ENCODE measurements at regions not wholly inside any gene's neighbourhood (a gene's known extent, or its start where the extent isn't known, plus 50 kb on each side); places are given as distances from the start of the nearest gene placed in this dataset.

DNA sequence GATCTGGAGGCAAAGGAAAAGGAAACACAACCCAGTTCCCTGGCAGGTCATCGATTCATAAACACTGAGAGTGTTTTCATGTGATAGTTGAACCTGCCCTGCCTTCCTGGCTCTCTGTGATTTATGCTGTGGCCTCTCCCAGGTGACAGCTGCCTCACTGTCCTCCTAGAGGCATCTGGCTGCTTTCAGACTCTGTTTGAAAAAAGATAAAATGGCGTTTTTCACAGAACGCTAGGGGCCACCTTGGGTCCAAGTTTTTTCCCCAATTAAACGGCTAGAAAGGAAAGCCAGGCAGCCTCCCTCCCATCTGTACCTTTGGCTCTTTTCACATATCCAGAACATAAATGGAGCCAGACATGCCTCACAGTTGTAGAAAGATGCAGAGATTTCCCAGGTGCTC, 252.6 kb upstream of the CCDC196 start:
- H4K8ac ChIP-seq (ENCODE audit: low read depth, low read length), result no peak overlapping the region
- H3K9ac ChIP-seq (ENCODE audit: low read length), result no peak overlapping the region
- H2BK120ac ChIP-seq (ENCODE audit: low read depth, low read length), result no peak overlapping the region
- H2BK15ac ChIP-seq (replicated peaks; ENCODE audit: low read depth), result no peak overlapping the region
- no peak overlapping the region for H2BK5ac ChIP-seq (ENCODE audit: low read length)
- DNase-seq, result no peak
- no peak overlapping the region for H3K4me3 ChIP-seq (ENCODE audit: low read length)
- H3K27ac ChIP-seq (ENCODE audit: low read depth, low read length), result no peak overlapping the region
- H3K4ac ChIP-seq (ENCODE audit: low read depth, low read length), result no peak overlapping the region
- WGBS (ENCODE audit: extremely low coverage, insufficient coverage, low lambda C conversion rate), result no CpG with 5 or more reads among the region's 4 CpGs
- no peaks in the 10 kb centered on the region for H3K36me3 ChIP-seq (ENCODE audit: control insufficient read depth, insufficient read depth, low read length)
- no peak overlapping the region for H3K4me2 ChIP-seq (ENCODE audit: low read length)
- H2AK5ac ChIP-seq (ENCODE audit: low read length), result no peak overlapping the region
- H4K5ac ChIP-seq (ENCODE audit: low read length), result no peak overlapping the region
- no peaks in the 10 kb centered on the region for H3K4me1 ChIP-seq (ENCODE audit: control insufficient read depth, low read depth, low read length)
- no peak overlapping the region for H3K56ac ChIP-seq (ENCODE audit: low read length)
- no peak overlapping the region for H3K18ac ChIP-seq (ENCODE audit: low read length)
- no peak overlapping the region for H3K23ac ChIP-seq (ENCODE audit: low read length)
- no peaks in the 10 kb centered on the region for H3K79me1 ChIP-seq (ENCODE audit: low read length)
- H3K27me3 ChIP-seq (ENCODE audit: insufficient read depth, low read length, poor library complexity), result no peaks in the 10 kb centered on the region
- no peaks in the 10 kb centered on the region for H3K79me2 ChIP-seq (ENCODE audit: control insufficient read depth, insufficient read depth, low read length)

- no CpG with 5 or more reads among the region's 2 CpGs for WGBS (ENCODE audit: extremely low coverage, insufficient coverage, low lambda C conversion rate)
- H3K9ac ChIP-seq (ENCODE audit: low read length), result no peak overlapping the region
- peak; percentile 69 for DNase-seq
- H3K36me3 ChIP-seq (ENCODE audit: control insufficient read depth, insufficient read depth, low read length), result no peaks in the 10 kb centered on the region
- no peak overlapping the region for H2AK5ac ChIP-seq (ENCODE audit: low read length)
- H2BK5ac ChIP-seq (ENCODE audit: low read length), result no peak overlapping the region
- H3K23ac ChIP-seq (ENCODE audit: low read length), result no peak overlapping the region
- no peak overlapping the region for H3K4ac ChIP-seq (ENCODE audit: low read depth, low read length)
- no peak overlapping the region for H3K27ac ChIP-seq (ENCODE audit: low read depth, low read length)
- no peaks in the 10 kb centered on the region for H3K4me1 ChIP-seq (ENCODE audit: control insufficient read depth, low read depth, low read length)
- no peak overlapping the region for H2BK120ac ChIP-seq (ENCODE audit: low read depth, low read length)
- H3K56ac ChIP-seq (ENCODE audit: low read length), result no peak overlapping the region
- no peaks in the 10 kb centered on the region for H3K79me1 ChIP-seq (ENCODE audit: low read length)
- H3K27me3 ChIP-seq (ENCODE audit: insufficient read depth, low read length, poor library complexity), result no peaks in the 10 kb centered on the region
- H3K79me2 ChIP-seq (ENCODE audit: control insufficient read depth, insufficient read depth, low read length), result no peaks in the 10 kb centered on the region
- H2BK15ac ChIP-seq (replicated peaks; ENCODE audit: low read depth), result no peak overlapping the region
- no peak overlapping the region for H3K4me3 ChIP-seq (ENCODE audit: low read length)
- no peak overlapping the region for H3K4me2 ChIP-seq (ENCODE audit: low read length)
- no peak overlapping the region for H4K8ac ChIP-seq (ENCODE audit: low read depth, low read length)
- no peak overlapping the region for H3K18ac ChIP-seq (ENCODE audit: low read length)
- no peak overlapping the region for H4K5ac ChIP-seq (ENCODE audit: low read length)
These were observed 251.8 kb upstream of the CCDC196 start for GRCh38 chr14:66234411-66234810.

- Histone ChIP-seq H3K56ac (ENCODE audit: low read length) (no peak overlapping the region), H2BK5ac (ENCODE audit: low read length) (no peak overlapping the region), H3K9ac (ENCODE audit: low read length) (no peak overlapping the region), H4K8ac (ENCODE audit: low read depth, low read length) (no peak overlapping the region), H3K36me3 (ENCODE audit: control insufficient read depth, insufficient read depth, low read length) (no peaks in the 10 kb centered on the region), H3K79me1 (ENCODE audit: low read length) (no peaks in the 10 kb centered on the region), H3K4me1 (ENCODE audit: control insufficient read depth, low read depth, low read length) (no peaks in the 10 kb centered on the region), H4K5ac (ENCODE audit: low read length) (no peak overlapping the region), H3K79me2 (ENCODE audit: control insufficient read depth, insufficient read depth, low read length) (no peaks in the 10 kb centered on the region), H3K27ac (ENCODE audit: low read depth, low read length) (no peak overlapping the region), H2BK120ac (ENCODE audit: low read depth, low read length) (no peak overlapping the region), H2BK15ac (replicated peaks; ENCODE audit: low read depth) (no peak overlapping the region), H3K23ac (ENCODE audit: low read length) (no peak overlapping the region), H2AK5ac (ENCODE audit: low read length) (no peak overlapping the region), H3K4ac (ENCODE audit: low read depth, low read length) (no peak overlapping the region), H3K18ac (ENCODE audit: low read length) (no peak overlapping the region), H3K4me3 (ENCODE audit: low read length) (no peak overlapping the region), H3K27me3 (ENCODE audit: insufficient read depth, low read length, poor library complexity) (no peaks in the 10 kb centered on the region), H3K4me2 (ENCODE audit: low read length) (no peak overlapping the region)
- no CpG with 5 or more reads among the region's 4 CpGs for WGBS (ENCODE audit: extremely low coverage, insufficient coverage, low lambda C conversion rate)
- peak; percentile 60 for DNase-seq
These were observed 248.4 kb upstream of the CCDC196 start for GRCh38 chr14:66237741-66238140.

GRCh38 chr14:66238969-66239368, 247.2 kb upstream of the CCDC196 start:
- H3K27me3 ChIP-seq (ENCODE audit: insufficient read depth, low read length, poor library complexity), result no peaks in the 10 kb centered on the region
- H2BK5ac ChIP-seq (ENCODE audit: low read length), result no peak overlapping the region
- no peak overlapping the region for H4K5ac ChIP-seq (ENCODE audit: low read length)
- H3K18ac ChIP-seq (ENCODE audit: low read length), result no peak overlapping the region
- no peak overlapping the region for H3K23ac ChIP-seq (ENCODE audit: low read length)
- no peak overlapping the region for H3K9ac ChIP-seq (ENCODE audit: low read length)
- H3K4ac ChIP-seq (ENCODE audit: low read depth, low read length), result no peak overlapping the region
- H3K4me2 ChIP-seq (ENCODE audit: low read length), result no peak overlapping the region
- H3K4me1 ChIP-seq (ENCODE audit: control insufficient read depth, low read depth, low read length), result no peaks in the 10 kb centered on the region
- H3K36me3 ChIP-seq (ENCODE audit: control insufficient read depth, insufficient read depth, low read length), result no peaks in the 10 kb centered on the region
- no peaks in the 10 kb centered on the region for H3K79me2 ChIP-seq (ENCODE audit: control insufficient read depth, insufficient read depth, low read length)
- H2BK120ac ChIP-seq (ENCODE audit: low read depth, low read length), result no peak overlapping the region
- H4K8ac ChIP-seq (ENCODE audit: low read depth, low read length), result no peak overlapping the region
- no peak overlapping the region for H3K27ac ChIP-seq (ENCODE audit: low read depth, low read length)
- no peak for DNase-seq
- no CpG with 5 or more reads among the region's 1 CpG for WGBS (ENCODE audit: extremely low coverage, insufficient coverage, low lambda C conversion rate)
- no peak overlapping the region for H3K56ac ChIP-seq (ENCODE audit: low read length)
- no peak overlapping the region for H2BK15ac ChIP-seq (replicated peaks; ENCODE audit: low read depth)
- no peak overlapping the region for H2AK5ac ChIP-seq (ENCODE audit: low read length)
- no peaks in the 10 kb centered on the region for H3K79me1 ChIP-seq (ENCODE audit: low read length)
- no peak overlapping the region for H3K4me3 ChIP-seq (ENCODE audit: low read length)

- no peaks in the 10 kb centered on the region for H3K36me3 ChIP-seq (ENCODE audit: control insufficient read depth, insufficient read depth, low read length)
- 100% methylated on average over 2 of the region's 4 CpGs for WGBS (ENCODE audit: extremely low coverage, insufficient coverage, low lambda C conversion rate)
- no peak overlapping the region for H4K8ac ChIP-seq (ENCODE audit: low read depth, low read length)
- H4K5ac ChIP-seq (ENCODE audit: low read length), result no peak overlapping the region
- H3K4me3 ChIP-seq (ENCODE audit: low read length), result no peak overlapping the region
- H2BK5ac ChIP-seq (ENCODE audit: low read length), result no peak overlapping the region
- H3K4me2 ChIP-seq (ENCODE audit: low read length), result no peak overlapping the region
- H2BK120ac ChIP-seq (ENCODE audit: low read depth, low read length), result no peak overlapping the region
- no peaks in the 10 kb centered on the region for H3K79me2 ChIP-seq (ENCODE audit: control insufficient read depth, insufficient read depth, low read length)
- H3K18ac ChIP-seq (ENCODE audit: low read length), result no peak overlapping the region
- H3K56ac ChIP-seq (ENCODE audit: low read length), result no peak overlapping the region
- H3K27me3 ChIP-seq (ENCODE audit: insufficient read depth, low read length, poor library complexity), result no peaks in the 10 kb centered on the region
- H3K79me1 ChIP-seq (ENCODE audit: low read length), result no peaks in the 10 kb centered on the region
- no peak overlapping the region for H2AK5ac ChIP-seq (ENCODE audit: low read length)
- H3K4me1 ChIP-seq (ENCODE audit: control insufficient read depth, low read depth, low read length), result no peaks in the 10 kb centered on the region
- DNase-seq, result no peak
- H3K9ac ChIP-seq (ENCODE audit: low read length), result no peak overlapping the region
- no peak overlapping the region for H3K23ac ChIP-seq (ENCODE audit: low read length)
- H2BK15ac ChIP-seq (replicated peaks; ENCODE audit: low read depth), result no peak overlapping the region
- H3K27ac ChIP-seq (ENCODE audit: low read depth, low read length), result no peak overlapping the region
- no peak overlapping the region for H3K4ac ChIP-seq (ENCODE audit: low read depth, low read length)
These were observed 246.6 kb upstream of the CCDC196 start for GRCh38 chr14:66239589-66239988.

DNA sequence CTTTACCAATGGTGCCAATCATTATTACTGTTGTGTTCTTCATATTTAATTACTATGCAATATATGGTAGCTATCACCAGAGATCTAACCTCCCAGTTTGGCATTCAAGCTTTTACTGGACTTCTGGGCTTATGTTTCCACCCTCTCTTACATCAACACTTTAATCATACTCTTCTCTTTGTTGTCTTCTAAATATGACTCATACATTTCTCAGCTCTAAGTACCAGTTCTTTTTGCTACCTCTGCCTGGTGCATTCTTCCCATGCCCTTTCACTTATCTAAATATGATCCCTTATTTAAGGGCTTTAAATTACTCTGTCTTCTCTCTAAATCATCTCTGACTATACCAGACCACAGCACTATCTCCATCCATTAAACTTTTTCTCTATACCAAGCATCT, 246.1 kb upstream of the CCDC196 start:
- Histone ChIP-seq H3K27ac (ENCODE audit: low read depth, low read length) (no peak overlapping the region), H3K4me2 (ENCODE audit: low read length) (no peak overlapping the region), H3K27me3 (ENCODE audit: insufficient read depth, low read length, poor library complexity) (no peaks in the 10 kb centered on the region), H3K4me1 (ENCODE audit: control insufficient read depth, low read depth, low read length) (no peaks in the 10 kb centered on the region), H2BK5ac (ENCODE audit: low read length) (no peak overlapping the region), H3K56ac (ENCODE audit: low read length) (no peak overlapping the region), H3K4ac (ENCODE audit: low read depth, low read length) (no peak overlapping the region), H3K4me3 (ENCODE audit: low read length) (no peak overlapping the region), H4K5ac (ENCODE audit: low read length) (no peak overlapping the region), H4K8ac (ENCODE audit: low read depth, low read length) (no peak overlapping the region), H3K18ac (ENCODE audit: low read length) (no peak overlapping the region), H3K79me1 (ENCODE audit: low read length) (no peaks in the 10 kb centered on the region), H3K79me2 (ENCODE audit: control insufficient read depth, insufficient read depth, low read length) (no peaks in the 10 kb centered on the region), H3K9ac (ENCODE audit: low read length) (no peak overlapping the region), H2AK5ac (ENCODE audit: low read length) (no peak overlapping the region), H2BK120ac (ENCODE audit: low read depth, low read length) (no peak overlapping the region), H3K23ac (ENCODE audit: low read length) (no peak overlapping the region), H2BK15ac (replicated peaks; ENCODE audit: low read depth) (no peak overlapping the region), H3K36me3 (ENCODE audit: control insufficient read depth, insufficient read depth, low read length) (no peaks in the 10 kb centered on the region)
- DNase-seq, result no peak

Data from mesendoderm (in vitro differentiated cells).